Activated T-cell treated with anti-CD3 and anti-CD28 coated beads for 4 hours (primary cell): ENCODE measurements at regions not wholly inside any gene's neighbourhood (a gene's known extent, or its start where the extent isn't known, plus 50 kb on each side); places are given as distances from the start of the nearest gene placed in this dataset.
"Not testable (repeated sequence)": the region's sequence is repeated elsewhere in the genome, so short reads cannot be mapped to it uniquely, and the experiment has no call there.

Experiments used
- DNase-seq: peaks from one replicate; pipeline ENCODE4 v3.0.0-alpha.2; 2020

- DNase-seq: not testable (repeated sequence)
These were observed 339.3 kb upstream of the PLGLB1 start for GRCh38 chr2:87360927-87361326.

GRCh38 chr2:87361805-87362204, 340.2 kb upstream of the PLGLB1 start:
- not testable (repeated sequence) for DNase-seq

DNA sequence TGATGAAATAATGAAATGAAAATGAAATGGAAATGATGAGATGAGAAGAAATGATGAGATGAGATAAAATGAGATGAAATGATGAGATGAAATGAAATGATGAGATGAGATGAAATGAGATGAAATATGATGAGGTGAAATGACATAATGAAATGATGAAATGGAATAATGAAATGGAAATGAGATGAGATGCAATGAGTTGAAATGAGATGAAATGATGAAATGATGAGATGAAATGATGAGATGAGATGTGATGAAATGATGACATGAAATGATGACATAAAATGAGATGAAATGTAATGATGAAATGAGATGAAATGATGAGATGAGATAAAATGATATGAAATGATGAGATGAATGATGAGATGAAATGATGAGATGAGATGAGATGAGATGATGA, 342.7 kb upstream of the PLGLB1 start:
- not testable (repeated sequence) for DNase-seq

DNA sequence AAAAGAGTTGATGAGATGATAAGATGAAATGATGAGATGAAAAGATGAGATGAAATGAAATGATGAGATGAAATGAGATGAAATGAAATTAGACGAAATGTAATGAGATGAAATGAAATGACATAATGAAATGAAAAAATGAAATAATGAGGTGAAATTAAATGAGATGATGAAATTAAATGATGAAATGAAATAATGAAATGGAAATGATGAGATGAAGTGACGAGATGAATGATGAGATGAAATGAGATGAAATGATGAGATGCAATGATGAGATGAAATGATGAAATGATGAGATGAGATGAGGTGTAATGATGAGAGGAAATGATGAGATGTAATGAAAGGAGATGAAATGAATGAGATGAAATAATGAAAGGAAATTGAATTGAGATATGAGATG, 343.4 kb upstream of the PLGLB1 start:
- not testable (repeated sequence) for DNase-seq

GRCh38 chr2:87386063-87386560, 361.8 kb upstream of the PLGLB2 start:
- not testable (repeated sequence) for DNase-seq

- not testable (repeated sequence) for DNase-seq
These were observed 352.1 kb upstream of the PLGLB2 start for GRCh38 chr2:87395784-87396183.

DNA sequence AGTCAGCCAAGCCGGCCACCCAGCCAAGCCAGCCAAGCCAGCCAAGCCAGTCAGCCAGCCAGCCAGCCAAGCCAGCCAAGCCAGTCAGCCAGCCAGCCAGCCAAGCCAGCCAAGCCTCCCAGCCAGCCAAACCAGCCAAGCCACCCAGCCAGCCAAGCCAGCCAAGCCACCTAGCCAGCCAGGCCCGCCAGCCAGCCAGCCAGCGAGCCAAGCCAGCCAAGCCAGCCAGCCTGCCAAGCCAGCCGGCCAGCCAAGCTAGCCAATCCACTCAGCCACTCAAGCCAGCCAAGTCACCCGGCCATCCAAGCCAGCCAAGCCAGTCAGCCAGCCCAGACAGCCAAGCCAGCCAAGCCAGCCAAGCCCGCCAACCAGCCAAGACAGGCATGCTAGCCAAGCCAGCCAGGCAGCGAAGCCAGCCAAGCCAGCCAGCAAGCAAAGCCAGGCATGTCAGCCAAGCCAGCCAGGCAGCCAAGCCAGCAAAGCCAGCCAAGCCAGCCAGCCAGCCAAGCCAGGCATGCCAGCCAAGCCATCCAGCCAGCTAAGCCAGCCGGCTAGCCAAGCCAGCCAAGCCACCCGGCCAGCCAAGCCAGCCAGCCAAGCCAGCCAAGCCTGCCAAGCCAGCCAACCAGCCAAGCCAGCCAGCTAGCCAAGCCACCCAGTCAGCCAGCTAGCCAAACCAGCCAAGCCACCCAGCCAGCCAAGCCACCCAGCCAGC, 351.2 kb upstream of the PLGLB2 start:
- not testable (repeated sequence) for DNase-seq

- DNase-seq: not testable (repeated sequence)
These were observed 350.4 kb upstream of the PLGLB2 start for GRCh38 chr2:87397276-87398065.

- DNase-seq: not testable (repeated sequence)
These were observed 349.2 kb upstream of the PLGLB2 start for GRCh38 chr2:87398567-87399305.

DNA sequence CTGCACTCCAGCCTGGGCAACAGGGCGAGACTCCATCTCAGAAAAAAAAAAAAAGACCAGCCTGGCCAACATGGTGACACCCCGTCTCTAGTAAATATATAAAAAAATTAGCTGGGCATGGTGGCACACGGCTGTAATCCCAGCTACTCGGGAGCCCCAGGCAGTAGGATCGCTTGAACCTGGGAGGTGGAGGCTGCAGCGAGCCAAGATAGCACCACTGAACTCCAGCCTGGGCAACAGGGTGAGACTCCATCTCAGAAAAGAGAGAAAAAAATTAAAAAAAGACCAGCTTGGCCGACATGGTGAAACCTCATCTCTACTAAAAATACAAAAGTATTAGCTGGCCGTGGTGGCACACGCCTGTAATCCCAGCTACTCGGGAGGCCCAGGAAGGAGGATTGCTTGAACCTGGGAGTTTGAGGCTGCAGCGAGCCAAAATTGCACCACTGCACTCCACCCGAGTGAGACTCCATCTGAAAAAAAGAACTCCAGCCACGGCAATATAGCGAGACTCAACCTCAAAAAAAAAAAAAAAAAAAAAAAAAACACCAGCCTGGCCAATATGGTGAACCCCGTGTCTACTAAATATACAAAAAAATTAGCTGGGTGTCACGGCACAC, 346.1 kb upstream of the PLGLB2 start:
- no peak for DNase-seq

DNA sequence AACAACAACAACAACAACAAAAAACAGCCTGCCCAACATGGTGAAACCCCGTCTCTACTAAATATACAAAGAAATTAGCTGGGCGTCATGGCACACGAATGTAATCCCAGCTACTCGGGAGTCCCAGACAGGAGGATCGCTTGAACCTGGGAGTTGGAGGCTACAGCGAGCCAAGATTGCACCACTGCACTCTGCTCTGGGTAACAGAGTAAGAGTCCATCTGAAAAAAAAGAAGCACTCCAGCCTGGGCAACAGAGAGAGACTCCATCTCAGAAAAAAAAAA, 344.1 kb upstream of the PLGLB2 start:
- no peak for DNase-seq

DNA sequence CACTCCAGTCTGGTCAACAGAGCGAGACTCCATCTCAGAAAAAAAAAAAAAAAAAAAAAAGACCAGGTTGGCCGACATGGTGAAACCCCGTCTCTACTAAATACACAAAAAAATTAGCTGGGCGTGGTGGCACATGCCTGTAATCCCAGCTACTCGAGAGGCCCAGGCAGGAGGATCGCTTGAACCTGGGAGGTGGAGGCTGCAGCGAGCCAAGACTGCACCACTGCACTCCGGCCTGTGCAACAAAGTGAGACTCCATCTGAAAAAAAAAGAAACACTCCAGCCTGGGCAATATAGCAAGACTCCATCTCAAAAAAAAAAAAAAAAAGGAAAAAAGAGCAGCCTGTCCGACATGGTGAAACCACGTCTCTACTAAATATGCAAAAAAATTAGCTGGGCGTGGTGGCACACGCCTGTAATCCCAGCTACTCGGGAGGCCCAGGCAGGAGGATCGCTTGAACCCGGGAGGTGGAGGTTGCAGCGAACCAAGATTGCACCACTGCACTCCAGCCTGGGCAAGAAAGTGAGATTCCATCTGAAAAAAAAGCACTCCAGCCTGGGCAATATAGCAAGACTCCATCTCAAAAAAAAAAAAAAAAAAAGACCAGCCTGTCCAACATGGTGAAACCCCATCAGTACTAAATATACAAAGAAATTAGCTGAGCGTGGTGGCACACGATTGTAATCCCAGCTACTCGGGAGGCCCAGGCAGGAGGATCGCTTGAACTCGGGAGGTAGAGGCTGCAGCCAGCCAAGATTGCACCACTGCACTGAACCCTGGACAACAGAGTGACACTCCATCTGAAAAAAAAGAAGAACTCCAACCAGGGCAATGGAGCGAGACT, 343.3 kb upstream of the PLGLB2 start:
- DNase-seq: not testable (repeated sequence)

DNA sequence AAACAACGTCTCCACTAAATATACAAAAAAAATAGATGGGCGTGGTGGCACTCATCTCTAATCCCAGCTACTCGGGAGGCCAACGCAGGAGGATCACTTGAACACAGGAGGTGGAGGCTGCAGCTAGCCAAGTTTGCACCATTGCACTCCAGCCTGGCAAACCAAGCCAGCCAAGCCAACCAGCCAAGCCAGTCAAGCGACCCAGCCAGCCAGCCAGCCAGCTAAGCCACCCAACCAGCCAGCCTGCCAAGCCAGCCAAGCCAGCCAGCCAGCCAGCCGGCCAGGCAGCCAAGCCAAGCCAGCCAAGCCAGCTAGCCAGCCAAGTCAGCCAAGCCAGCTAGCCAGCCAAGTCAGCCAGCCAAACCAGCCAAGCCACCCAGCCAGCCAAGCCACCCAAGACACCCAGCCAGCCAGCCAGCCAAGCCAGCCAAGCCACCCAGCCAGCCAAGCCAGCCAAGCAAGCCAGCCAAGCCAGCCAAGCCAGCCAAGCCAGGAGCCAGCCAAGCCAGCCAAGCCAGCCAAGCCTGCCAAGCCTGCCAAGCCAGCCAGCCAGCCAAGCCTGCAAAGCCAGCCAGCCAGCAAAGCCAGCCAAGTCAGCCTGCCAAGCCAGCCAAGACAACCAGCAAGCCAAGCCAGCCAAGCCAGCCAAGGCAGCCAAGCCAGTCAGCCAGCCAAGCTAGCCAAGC, 342.2 kb upstream of the PLGLB2 start:
- DNase-seq: not testable (repeated sequence)

- DNase-seq: not testable (repeated sequence)
These were observed 341.3 kb upstream of the PLGLB2 start for GRCh38 chr2:87406406-87407175.

GRCh38 chr2:87409601-87410000, 338.3 kb upstream of the PLGLB2 start:
- DNase-seq: not testable (repeated sequence)

GRCh38 chr2:87410371-87410770, 337.5 kb upstream of the PLGLB2 start:
- not testable (repeated sequence) for DNase-seq

DNA sequence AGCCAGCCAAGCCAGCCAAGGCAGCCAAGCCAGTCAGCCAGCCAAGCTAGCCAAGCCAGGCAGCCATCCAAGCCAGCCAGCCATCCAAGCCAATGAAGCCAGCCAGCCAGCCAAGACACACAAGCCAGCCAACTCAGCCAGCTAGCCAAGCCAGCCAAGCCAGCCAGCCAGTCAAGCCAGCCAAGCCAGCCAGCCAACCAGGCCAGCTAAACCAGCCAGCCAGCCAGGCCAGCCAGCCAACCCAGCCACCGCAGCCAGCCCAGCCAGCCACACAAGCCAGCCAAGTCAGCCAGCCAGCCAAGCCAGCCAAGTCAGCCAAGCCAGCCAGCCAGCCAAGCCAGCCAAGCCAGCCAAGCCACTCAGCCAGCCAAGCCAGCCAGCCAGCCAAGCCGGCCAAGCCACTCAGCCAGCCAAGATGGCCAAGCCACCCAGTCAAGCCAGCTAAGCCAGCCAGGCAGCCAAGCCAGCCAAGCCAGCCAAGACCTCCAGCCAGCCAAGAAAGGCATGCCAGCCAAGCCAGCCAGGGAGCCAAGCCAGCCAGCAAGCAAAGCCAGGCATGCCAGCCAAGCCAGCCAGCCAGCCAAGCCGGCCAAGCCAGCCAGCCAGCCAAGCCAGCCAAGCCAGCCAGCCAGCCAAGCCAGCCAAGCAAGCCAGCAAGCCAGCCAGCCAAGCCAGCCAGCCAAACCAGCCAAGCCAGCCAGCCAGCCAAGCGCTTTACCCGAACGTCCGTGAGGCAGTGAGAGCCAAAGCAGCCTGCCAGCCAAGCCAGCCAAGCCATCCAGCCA, 335.7 kb upstream of the PLGLB2 start:
- not testable (repeated sequence) for DNase-seq

DNA sequence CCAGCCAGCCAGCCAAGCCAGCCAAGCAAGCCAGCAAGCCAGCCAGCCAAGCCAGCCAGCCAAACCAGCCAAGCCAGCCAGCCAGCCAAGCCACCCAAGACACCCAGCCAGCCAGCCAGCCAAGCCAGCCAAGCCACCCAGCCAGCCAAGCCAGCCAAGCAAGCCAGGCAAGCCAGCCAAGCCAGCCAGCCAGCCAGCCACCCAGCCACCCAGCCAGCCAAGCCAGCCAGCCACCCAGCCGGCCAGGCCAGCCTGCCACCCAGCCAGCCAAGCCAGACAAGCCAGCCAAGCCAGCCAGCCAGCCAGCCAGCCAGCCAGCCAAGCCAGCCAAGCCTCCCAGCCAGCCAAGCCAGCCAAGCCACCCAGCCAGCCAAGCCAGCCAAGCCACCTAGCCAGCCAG, 333.6 kb upstream of the PLGLB2 start:
- not testable (repeated sequence) for DNase-seq

GRCh38 chr2:87414795-87415570, 332.9 kb upstream of the PLGLB2 start:
- DNase-seq: not testable (repeated sequence)
